IPS-18a (cell line): ENCODE measurements at regions not wholly inside any gene's neighbourhood (a gene's known extent, or its start where the extent isn't known, plus 50 kb on each side); places are given as distances from the start of the nearest gene placed in this dataset.

Experiments
- H3K27ac ChIP-seq: one replicate; pipeline ENCODE4 v1.5.1; 2013; ENCODE audit warnings: low read length
- H3K27me3 ChIP-seq: one replicate; pipeline ENCODE4 v1.6.1; 2013; ENCODE audit warnings: mild to moderate bottlenecking, low read length; ENCODE audit not compliant: control insufficient read depth, insufficient read depth
- H3K36me3 ChIP-seq: one replicate; pipeline ENCODE4 v1.6.1; 2013; ENCODE audit warnings: low read depth, low read length; ENCODE audit not compliant: control insufficient read depth
- H3K4me1 ChIP-seq: one replicate; pipeline ENCODE4 v1.6.1; 2013; ENCODE audit warnings: low read depth, low read length; ENCODE audit not compliant: control insufficient read depth
- H3K4me3 ChIP-seq: one replicate; pipeline ENCODE4 v1.5.1; 2013; ENCODE audit warnings: low read length
- H3K9ac ChIP-seq: one replicate; pipeline ENCODE4 v1.6.1; 2013; ENCODE audit warnings: mild to moderate bottlenecking, low read length, moderate library complexity
- H3K9me3 ChIP-seq: one replicate; pipeline ENCODE4 v1.6.1; 2013; ENCODE audit warnings: low read depth, low read length; ENCODE audit not compliant: control insufficient read depth

DNA sequence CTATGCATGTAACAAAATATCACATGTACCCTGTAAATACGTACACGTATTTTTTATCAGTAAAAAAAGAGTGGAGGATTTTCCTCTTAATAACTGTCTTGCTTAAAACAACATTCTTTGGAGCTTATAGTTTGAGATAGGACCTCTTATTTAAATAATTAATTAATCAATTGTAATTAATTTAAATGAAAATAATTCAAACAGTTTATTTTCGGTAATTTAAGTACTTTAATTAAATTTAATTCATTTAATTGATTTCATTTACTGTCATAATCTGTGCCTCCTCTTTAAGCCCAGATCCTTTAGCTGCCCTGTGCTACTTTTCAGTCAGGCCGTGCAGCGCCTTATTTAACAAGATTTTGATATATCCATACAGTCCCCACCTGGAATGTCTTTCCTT is 427.0 kb downstream of the HLX start:
- Histone ChIP-seq H3K27ac (no peak overlapping the region), H3K4me3 (no peak overlapping the region), H3K9me3 (no peaks in the 10 kb centered on the region), H3K36me3 (no peaks in the 10 kb centered on the region), H3K4me1 (peaks cover 8% of the 10 kb centered on the region), H3K9ac (no peak overlapping the region), H3K27me3 (no peaks in the 10 kb centered on the region)

DNA sequence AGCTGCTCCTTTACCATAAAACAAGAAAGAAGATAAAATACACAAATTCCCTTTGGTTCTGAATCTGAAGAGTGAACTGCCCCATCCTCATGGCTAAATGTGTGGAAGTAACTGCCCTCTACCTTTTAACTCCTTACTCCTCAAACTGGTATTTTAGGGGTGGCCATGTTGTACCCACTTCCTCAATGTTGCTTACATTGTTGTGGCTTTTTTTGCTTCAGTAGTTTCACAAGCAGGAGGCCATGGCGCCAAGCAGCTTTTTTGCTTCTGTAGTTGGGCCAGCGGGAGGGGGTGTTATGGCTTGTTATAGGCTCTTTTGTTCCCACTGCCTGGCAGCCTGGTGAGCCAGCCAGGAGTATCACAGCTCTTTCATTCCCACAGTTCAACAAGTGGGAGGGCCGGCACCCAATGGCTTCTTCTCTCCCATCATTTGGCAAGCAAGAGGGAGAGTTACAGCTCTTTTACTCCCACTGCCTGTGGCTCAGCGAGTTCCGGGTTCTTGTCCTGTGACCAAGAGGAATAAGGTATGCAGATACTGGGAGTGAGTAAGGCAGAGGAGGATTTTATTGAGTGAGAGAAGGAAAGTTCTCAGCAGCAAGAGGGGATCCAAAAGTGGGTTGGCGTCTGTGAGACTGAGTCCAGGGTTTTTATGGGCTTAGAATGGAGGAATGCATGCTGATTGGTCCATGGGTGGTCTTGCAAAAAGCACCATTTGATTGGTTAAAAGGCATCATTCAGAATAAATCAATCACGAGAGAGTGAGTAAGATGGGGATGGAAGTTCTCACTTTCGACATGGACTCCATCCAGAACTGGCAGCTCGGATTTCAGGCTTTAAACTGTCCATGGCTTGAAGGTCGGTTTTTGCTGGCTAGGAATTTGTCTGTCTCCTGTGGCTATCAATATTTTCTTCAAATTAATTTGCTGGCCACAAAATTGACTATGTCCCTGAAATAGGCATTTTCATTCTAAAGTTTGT is 429.6 kb downstream of the HLX start:
- H3K4me3 ChIP-seq = no peak overlapping the region
- no peaks in the 10 kb centered on the region for H3K27me3 ChIP-seq
- H3K9ac ChIP-seq = no peak overlapping the region
- no peaks in the 10 kb centered on the region for H3K36me3 ChIP-seq
- H3K4me1 ChIP-seq = peaks cover 4% of the 10 kb centered on the region
- H3K27ac ChIP-seq = no peak overlapping the region
- no peaks in the 10 kb centered on the region for H3K9me3 ChIP-seq

DNA sequence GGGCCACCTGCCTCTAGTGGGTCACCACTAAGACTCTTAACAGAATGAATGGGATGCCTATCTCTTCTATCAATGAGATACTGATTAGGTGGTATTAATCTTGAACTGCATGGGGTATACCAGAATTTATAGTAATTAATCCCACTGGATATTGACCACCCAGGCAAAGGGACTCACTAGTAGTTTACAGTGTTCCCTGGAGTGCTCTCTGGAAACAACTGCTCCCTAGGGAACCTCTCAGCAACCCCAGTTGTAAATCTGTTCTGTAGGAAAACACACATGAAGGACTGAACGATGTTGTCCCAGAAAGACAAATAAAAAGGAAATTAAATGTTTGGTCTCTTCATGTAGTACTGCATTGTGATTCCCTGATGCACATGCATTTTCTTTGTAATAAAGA is 430.5 kb downstream of the HLX start:
- Histone ChIP-seq H3K9ac (no peak overlapping the region), H3K9me3 (no peaks in the 10 kb centered on the region), H3K4me1 (peaks cover 4% of the 10 kb centered on the region), H3K27me3 (no peaks in the 10 kb centered on the region), H3K4me3 (no peak overlapping the region), H3K36me3 (no peaks in the 10 kb centered on the region), H3K27ac (no peak overlapping the region)

DNA sequence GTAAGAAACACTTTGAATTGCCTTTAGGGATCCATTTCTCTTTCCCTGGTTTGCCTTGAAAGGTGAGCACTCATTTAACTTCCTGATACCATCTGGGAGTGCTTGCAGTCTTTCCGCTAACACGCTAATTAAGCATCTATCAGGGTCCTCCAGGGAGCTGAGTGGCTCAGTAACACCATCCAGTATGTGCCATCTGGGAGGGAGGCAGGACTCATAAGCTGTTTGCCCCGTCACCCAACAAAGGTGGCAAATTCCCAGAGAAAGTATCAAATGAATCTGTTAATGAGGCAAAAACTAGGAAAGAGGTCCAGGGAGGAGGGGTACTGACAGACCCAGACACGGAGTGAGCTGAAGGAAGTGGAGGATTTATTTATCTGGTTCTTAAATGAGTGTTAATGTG is 430.9 kb downstream of the HLX start:
- peaks cover 4% of the 10 kb centered on the region for H3K4me1 ChIP-seq
- no peaks in the 10 kb centered on the region for H3K36me3 ChIP-seq
- H3K9ac ChIP-seq = no peak overlapping the region
- no peak overlapping the region for H3K27ac ChIP-seq
- no peak overlapping the region for H3K4me3 ChIP-seq
- no peaks in the 10 kb centered on the region for H3K27me3 ChIP-seq
- no peaks in the 10 kb centered on the region for H3K9me3 ChIP-seq

DNA sequence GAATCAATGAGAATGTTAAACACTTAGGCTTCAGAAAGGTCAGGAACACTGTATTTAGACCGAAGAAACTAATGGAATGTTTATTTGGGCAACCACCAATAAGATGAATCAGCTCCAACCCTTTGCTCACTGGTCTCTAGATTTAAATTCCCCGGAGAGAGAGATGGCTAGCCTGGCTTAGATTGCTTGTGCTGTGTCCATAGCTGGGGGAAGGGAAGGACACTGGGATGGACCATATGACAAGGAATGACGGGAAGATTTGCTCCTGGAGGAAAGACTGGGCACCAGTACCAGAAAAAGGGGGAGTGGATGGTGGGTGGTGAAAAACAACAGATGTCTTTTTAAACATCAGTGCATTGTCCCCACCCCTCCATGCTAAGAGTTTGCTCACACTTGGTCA is 426.6 kb downstream of the DUSP10 start:
- Histone ChIP-seq H3K27me3 (no peaks in the 10 kb centered on the region), H3K27ac (no peak overlapping the region), H3K9me3 (no peaks in the 10 kb centered on the region), H3K4me1 (peaks cover under 1% of the 10 kb centered on the region), H3K36me3 (no peaks in the 10 kb centered on the region), H3K9ac (no peak overlapping the region), H3K4me3 (no peak overlapping the region)

DNA sequence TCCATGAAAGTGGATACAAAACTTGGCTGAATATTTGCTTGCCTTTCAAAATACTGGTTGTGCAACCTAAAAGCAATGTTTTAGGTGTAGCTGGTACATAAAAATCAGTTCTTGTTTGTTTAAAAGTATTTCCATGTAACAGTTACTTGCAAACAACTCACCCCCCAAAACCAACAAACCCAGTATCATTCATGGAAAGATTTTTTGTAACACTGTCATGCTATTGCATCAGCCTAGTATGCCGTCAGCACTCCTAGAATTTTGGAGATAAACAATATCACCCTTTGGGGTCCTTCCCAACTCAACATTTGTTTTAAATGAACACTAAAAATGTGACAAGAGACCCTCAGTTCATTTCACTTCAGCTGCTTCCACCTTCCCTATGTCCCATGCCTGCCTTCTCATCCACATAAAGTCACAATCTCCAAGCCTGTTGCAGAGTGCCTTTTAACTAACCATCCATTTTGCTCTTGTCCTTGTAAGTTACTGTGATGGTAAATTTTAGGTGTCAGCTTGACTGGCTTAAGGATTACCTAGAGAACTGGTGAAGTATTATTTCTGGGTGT is 425.3 kb downstream of the DUSP10 start:
- Histone ChIP-seq H3K27ac (no peak overlapping the region), H3K36me3 (no peaks in the 10 kb centered on the region), H3K4me1 (no peaks in the 10 kb centered on the region), H3K4me3 (no peak overlapping the region), H3K9ac (no peak overlapping the region), H3K9me3 (no peaks in the 10 kb centered on the region), H3K27me3 (no peaks in the 10 kb centered on the region)

DNA sequence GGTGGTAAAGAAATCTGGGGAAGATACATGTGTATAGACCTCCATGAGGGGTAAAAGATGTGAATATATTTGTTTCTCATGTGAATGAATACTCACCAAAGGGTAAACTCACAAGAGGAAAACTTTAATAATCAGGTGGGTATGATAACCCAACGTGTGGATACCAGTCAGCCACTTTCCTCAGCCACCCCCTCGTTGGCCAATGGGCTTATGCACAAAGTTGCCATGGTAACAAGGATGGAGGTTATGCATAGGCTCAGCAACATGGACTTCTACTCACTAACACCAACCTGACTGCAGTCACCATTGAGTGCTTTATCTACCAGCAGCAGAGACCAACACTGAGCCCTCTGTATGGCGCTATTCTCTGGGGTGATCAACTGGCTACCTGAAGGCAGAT is 424.4 kb downstream of the DUSP10 start:
- H3K4me1 ChIP-seq = no peaks in the 10 kb centered on the region
- H3K36me3 ChIP-seq = no peaks in the 10 kb centered on the region
- H3K27me3 ChIP-seq = no peaks in the 10 kb centered on the region
- no peak overlapping the region for H3K9ac ChIP-seq
- H3K27ac ChIP-seq = no peak overlapping the region
- no peaks in the 10 kb centered on the region for H3K9me3 ChIP-seq
- no peak overlapping the region for H3K4me3 ChIP-seq

DNA sequence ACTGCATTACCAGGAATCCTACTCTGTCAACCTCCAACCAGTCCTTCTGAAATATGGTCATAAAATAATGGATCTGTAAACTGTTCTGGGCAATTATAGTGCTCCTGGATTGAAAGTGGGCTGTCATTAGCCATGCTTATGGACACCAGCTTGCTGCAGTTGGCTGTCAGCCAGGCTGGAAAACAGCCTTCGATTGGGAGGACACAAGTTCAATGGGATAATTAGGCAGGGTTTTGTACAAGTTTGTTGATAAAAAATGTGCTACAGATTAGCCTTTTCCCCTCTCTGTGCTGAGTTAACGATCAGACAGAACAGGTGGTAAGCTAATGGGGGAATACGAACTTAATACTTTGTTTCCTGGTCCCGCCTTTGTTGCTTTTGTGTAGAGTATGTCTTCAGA is 413.9 kb downstream of the DUSP10 start:
- Histone ChIP-seq H3K4me3 (no peak overlapping the region), H3K9me3 (peaks cover 9% of the 10 kb centered on the region), H3K9ac (no peak overlapping the region), H3K4me1 (no peaks in the 10 kb centered on the region), H3K36me3 (no peaks in the 10 kb centered on the region), H3K27ac (no peak overlapping the region), H3K27me3 (no peaks in the 10 kb centered on the region)

DNA sequence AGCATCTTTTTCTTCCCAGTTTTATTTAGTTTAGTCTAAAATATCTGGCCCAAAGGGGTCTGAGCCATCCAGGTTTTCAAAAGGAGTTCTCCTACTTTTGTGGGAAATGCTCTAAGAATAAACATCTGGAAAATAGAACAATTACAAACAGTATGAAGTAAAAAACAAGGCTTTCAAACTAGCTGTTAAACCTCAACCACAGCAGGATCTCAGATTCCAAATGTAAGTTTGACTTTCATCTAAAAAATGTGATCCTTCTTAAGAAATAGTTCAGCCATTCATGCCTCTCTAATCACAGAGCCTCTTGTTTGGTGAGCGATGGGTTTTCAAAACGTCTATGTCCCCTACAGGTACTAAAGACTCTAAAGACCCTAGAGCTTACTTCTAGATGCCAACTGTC is 413.5 kb downstream of the DUSP10 start:
- Histone ChIP-seq H3K36me3 (no peaks in the 10 kb centered on the region), H3K4me1 (no peaks in the 10 kb centered on the region), H3K27me3 (no peaks in the 10 kb centered on the region), H3K27ac (no peak overlapping the region), H3K9me3 (peaks cover 9% of the 10 kb centered on the region), H3K9ac (no peak overlapping the region), H3K4me3 (no peak overlapping the region)

DNA sequence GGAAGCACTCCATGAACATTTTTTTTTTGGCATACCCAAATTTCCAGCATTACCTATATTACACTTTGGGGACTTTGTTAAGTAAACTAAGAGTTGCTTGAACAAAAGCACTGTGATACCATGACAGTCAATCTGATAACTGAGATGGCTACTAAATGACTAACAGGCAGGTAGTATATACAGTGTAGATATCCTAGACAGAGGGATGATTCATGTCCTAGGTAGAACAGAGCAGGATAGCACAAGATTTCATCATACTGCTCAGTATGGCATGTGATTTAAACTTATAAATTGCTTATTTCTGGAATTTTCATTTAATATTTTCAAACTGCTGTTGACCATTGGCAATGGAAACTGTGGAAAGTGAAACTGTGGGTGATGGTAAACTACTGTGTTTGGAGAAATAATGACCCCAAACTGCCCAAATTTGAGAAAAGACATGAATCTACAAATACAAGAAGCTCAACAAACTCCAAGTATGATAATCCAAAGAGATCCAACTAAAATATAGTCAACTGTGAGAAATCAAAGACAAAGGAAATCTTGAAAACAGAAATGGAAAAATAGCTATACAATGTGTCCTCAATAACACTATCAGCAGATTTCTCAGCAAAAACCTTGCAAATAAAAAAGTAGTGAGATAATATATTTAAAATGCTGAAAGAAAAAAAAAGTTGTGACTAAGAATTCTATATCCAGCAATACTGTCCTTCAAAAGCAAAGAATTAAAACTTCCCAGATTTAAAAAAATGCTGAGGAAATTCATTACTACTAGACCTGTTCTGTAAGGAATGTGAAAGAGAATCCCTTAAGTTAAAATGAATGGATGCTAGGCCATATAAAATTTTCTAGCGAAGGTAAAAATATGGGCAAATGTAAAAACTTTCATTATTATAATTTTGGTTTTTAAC is 410.4 kb downstream of the DUSP10 start:
- no peaks in the 10 kb centered on the region for H3K36me3 ChIP-seq
- H3K9ac ChIP-seq = no peak overlapping the region
- peaks cover 9% of the 10 kb centered on the region for H3K9me3 ChIP-seq
- H3K27ac ChIP-seq = no peak overlapping the region
- no peak overlapping the region for H3K4me3 ChIP-seq
- no peaks in the 10 kb centered on the region for H3K27me3 ChIP-seq
- no peaks in the 10 kb centered on the region for H3K4me1 ChIP-seq

DNA sequence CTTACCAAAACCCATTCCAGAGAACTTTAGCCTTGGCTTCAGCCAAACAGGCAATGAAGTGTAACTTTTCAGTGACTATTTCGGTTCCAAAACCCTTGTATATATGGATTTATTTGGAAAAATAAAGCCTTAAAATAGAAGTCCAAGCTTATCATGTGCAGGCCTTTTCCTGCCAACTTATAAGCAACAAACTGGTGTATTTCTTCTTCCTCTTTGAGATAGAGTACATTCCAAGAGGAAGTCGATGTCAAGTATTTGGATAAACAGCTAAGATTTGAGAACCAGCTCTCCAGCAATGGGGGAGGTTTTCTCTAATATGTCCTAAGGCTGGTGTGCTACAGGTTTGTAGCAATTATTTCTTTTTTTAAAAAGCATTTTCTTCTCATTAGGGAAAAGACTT is 407.8 kb downstream of the DUSP10 start:
- no peaks in the 10 kb centered on the region for H3K4me1 ChIP-seq
- H3K36me3 ChIP-seq = no peaks in the 10 kb centered on the region
- no peak overlapping the region for H3K9ac ChIP-seq
- H3K27me3 ChIP-seq = no peaks in the 10 kb centered on the region
- H3K4me3 ChIP-seq = no peak overlapping the region
- H3K9me3 ChIP-seq = peaks cover 9% of the 10 kb centered on the region
- H3K27ac ChIP-seq = no peak overlapping the region
